Stimulated activated CD4-positive, alpha-beta T cell treated with anti-CD3 and anti-CD28 coated beads, Interleukin-12 subunit alpha, Interleukin-12 subunit beta, amount 100 ng/mL, for 48 hours (primary cell): ENCODE measurements at regions not wholly inside any gene's neighbourhood (a gene's known extent, or its start where the extent isn't known, plus 50 kb on each side); places are given as distances from the start of the nearest gene placed in this dataset.

Experiments
- DNase-seq, 3 donors: peaks; one replicate each; pipeline ENCODE4 v3.0.0-alpha.2; 2020; ENCODE audit warnings: low read depth in 2 of 3, low spot score in 1 of 3

GRCh38 chr2:221104361-221104811, 467.7 kb downstream of the EPHA4 start:
- no peak for DNase-seq

GRCh38 chr2:221106241-221106640, 465.9 kb downstream of the EPHA4 start:
- DNase-seq: no peak

GRCh38 chr2:221107424-221107823, 464.7 kb downstream of the EPHA4 start:
- no peak for DNase-seq

GRCh38 chr2:221109552-221109951, 462.6 kb downstream of the EPHA4 start:
- DNase-seq: no peak

GRCh38 chr2:221111739-221112138, 460.4 kb downstream of the EPHA4 start:
- DNase-seq: no peak

GRCh38 chr2:221112744-221113143, 459.4 kb downstream of the EPHA4 start:
- no peak for DNase-seq

- DNase-seq: no peak
Measured at GRCh38 chr2:221115944-221116343, 456.2 kb downstream of the EPHA4 start.

GRCh38 chr2:221120643-221121042, 451.5 kb downstream of the EPHA4 start:
- DNase-seq: no peak

GRCh38 chr2:221123396-221123795, 448.7 kb downstream of the EPHA4 start:
- DNase-seq: no peak

- no peak for DNase-seq
Measured at GRCh38 chr2:221124532-221125240, 447.4 kb downstream of the EPHA4 start.

GRCh38 chr2:221125691-221126090, 446.4 kb downstream of the EPHA4 start:
- no peak for DNase-seq

GRCh38 chr2:221129657-221130056, 442.4 kb downstream of the EPHA4 start:
- no peak for DNase-seq

GRCh38 chr2:221130431-221130830, 441.7 kb downstream of the EPHA4 start:
- DNase-seq: no peak

GRCh38 chr2:221133941-221134340, 438.2 kb downstream of the EPHA4 start:
- no peak for DNase-seq

- no peak for DNase-seq
Measured at GRCh38 chr2:221134718-221135117, 437.4 kb downstream of the EPHA4 start.

- DNase-seq: no peak
Measured at GRCh38 chr2:221135699-221136098, 436.4 kb downstream of the EPHA4 start.

GRCh38 chr2:221137385-221137784, 434.7 kb downstream of the EPHA4 start:
- DNase-seq: no peak

- no peak for DNase-seq
Measured at GRCh38 chr2:221142341-221142740, 429.8 kb downstream of the EPHA4 start.

GRCh38 chr2:221143231-221143630, 428.9 kb downstream of the EPHA4 start:
- DNase-seq: no peak

- DNase-seq: no peak
Measured at GRCh38 chr2:221144909-221145308, 427.2 kb downstream of the EPHA4 start.

GRCh38 chr2:221145396-221145795, 426.7 kb downstream of the EPHA4 start:
- DNase-seq: no peak

- no peak for DNase-seq
Measured at GRCh38 chr2:221153226-221153625, 418.9 kb downstream of the EPHA4 start.

GRCh38 chr2:221154176-221154575, 417.9 kb downstream of the EPHA4 start:
- no peak for DNase-seq
